A549 (cell line): ENCODE measurements at regions not wholly inside any gene's neighbourhood (a gene's known extent, or its start where the extent isn't known, plus 50 kb on each side); places are given as distances from the start of the nearest gene placed in this dataset.

ENCODE experiments used
- ATAC-seq, 2 experiments: fragments of 200-7000 bp in 1 of 2; fragments of >200 bp in 1 of 2; cut with Nextera tagmentation in 1 of 2; cut with Tn5 transposase in 1 of 2; 3 replicates each; pipeline versions ENCODE4 v1.8.0 to v1.9.1; 2018 to 2020; ENCODE audit warnings: mild to moderate bottlenecking in 1 of 2, moderate library complexity in 1 of 2
- CTCF ChIA-PET: fragments of 300-600 bp; sonication (Branson Sonifier 250); formaldehyde crosslinking; extraction: SDS; loops from one replicate; lab custom pipeline; 2021; ENCODE audit warnings: antibody characterized with exemption, inconsistent platforms; lab: Yijun Ruan, JAX
- POLR2A ChIA-PET: fragments of 350-600 bp; formaldehyde crosslinking; extraction: SDS; loops from one replicate; lab custom pipeline; 2021; ENCODE audit warnings: antibody characterized with exemption, inconsistent platforms; lab: Yijun Ruan, JAX
- DNase-seq, 2 experiments: peaks; one replicate each; pipeline versions ENCODE4 v3.0.0 to v3.0.0-alpha.2; 2011 to 2016; ENCODE audit warnings: low read depth in 1 of 2, low spot score in 1 of 2
- FAIRE-seq: peaks from 2 replicates; lab custom pipeline; 2011; peaks lifted over from hg19 to GRCh38; lab: Jason Lieb, UNC
- H3K27ac ChIP-seq, 2 experiments: fragments of >200 bp; sonication (Bioruptor Twin); formaldehyde crosslinking; 3 replicates each; pipeline ENCODE4 v1.5.1; 2016 to 2017
- H3K4me1 ChIP-seq: fragments of >200 bp; sonication (Bioruptor Twin); formaldehyde crosslinking; 3 replicates; pipeline ENCODE4 v1.6.1; 2016
- H3K4me2 ChIP-seq: fragments of >200 bp; sonication (Bioruptor Twin); formaldehyde crosslinking; 3 replicates; pipeline ENCODE4 v1.6.1; 2016
- H3K4me3 ChIP-seq: fragments of >200 bp; sonication (Bioruptor Twin); formaldehyde crosslinking; 3 replicates; pipeline ENCODE4 v1.5.1; 2016
- H3K9me3 ChIP-seq: fragments of >200 bp; sonication (Bioruptor Twin); formaldehyde crosslinking; 3 replicates; pipeline ENCODE4 v1.6.1; 2016
- CHD4 ChIP-seq: fragments of 200-600 bp; sonication (generic); IDR thresholded peaks from 2 replicates; pipeline ENCODE4 v1.6.1; 2016; ENCODE audit warnings: antibody characterized with exemption, mild to moderate bottlenecking, borderline replicate concordance
- CTCF ChIP-seq: fragments of >200 bp; sonication (Bioruptor Twin); formaldehyde crosslinking; IDR thresholded peaks from 3 replicates; pipeline ENCODE4 v1.5.1; 2016
- EHF ChIP-seq: fragments of 250-450 bp; sonication (Bioruptor Pico); IDR thresholded peaks from 2 replicates; pipeline ENCODE4 v1.5.0; 2020; ENCODE audit warnings: mild to moderate bottlenecking
- EHMT2 ChIP-seq: fragments of 200-600 bp; sonication (generic); IDR thresholded peaks from 2 replicates; pipeline ENCODE4 v1.6.1; 2016; ENCODE audit warnings: antibody characterized with exemption, low read depth, mild to moderate bottlenecking, moderate library complexity
- ELK1 ChIP-seq: fragments of 150-350 bp; IDR thresholded peaks from 2 replicates; pipeline ENCODE4 v1.6.1; 2014; ENCODE audit warnings: low read depth, mild to moderate bottlenecking, low read length
- EP300 ChIP-seq, 2 experiments: fragments of >200 bp; sonication (Bioruptor Twin); formaldehyde crosslinking; IDR thresholded peaks; 2 replicates in 1 of 2; 3 replicates in 1 of 2; pipeline ENCODE4 v1.6.1; 2016 to 2017
- FOSL2 ChIP-seq, 2 experiments: fragments of 450-650 bp in 1 of 2; fragments of >200 bp in 1 of 2; sonication (Bioruptor Twin) in 1 of 2; formaldehyde crosslinking; IDR thresholded peaks; 2 replicates each; pipeline versions ENCODE4 v1.5.0 to v1.6.1; 2016 to 2020; ENCODE audit warnings: mild to moderate bottlenecking in 1 of 2, moderate library complexity in 1 of 2
- GATA3 ChIP-seq: IDR thresholded peaks from 2 replicates; pipeline ENCODE4 v1.6.1; 2012; ENCODE audit warnings: borderline replicate concordance
- HMGXB4 ChIP-seq: fragments of 250-450 bp; sonication (Bioruptor Pico); IDR thresholded peaks from 2 replicates; pipeline ENCODE4 v1.5.0; 2021; ENCODE audit warnings: mild to moderate bottlenecking, moderate library complexity, borderline replicate concordance
- HOXB13 ChIP-seq: fragments of 250-450 bp; sonication (Bioruptor Pico); IDR thresholded peaks from 2 replicates; pipeline ENCODE4 v1.5.0; 2020; ENCODE audit warnings: low read depth, mild to moderate bottlenecking, moderate library complexity
- HOXB5 ChIP-seq: fragments of 250-450 bp; sonication (Bioruptor Pico); IDR thresholded peaks from 2 replicates; pipeline ENCODE4 v1.5.0; 2020; ENCODE audit warnings: mild to moderate bottlenecking, moderate library complexity
- JUN ChIP-seq, 2 experiments: fragments of >200 bp; sonication (Bioruptor Twin); formaldehyde crosslinking; IDR thresholded peaks; 2 replicates in 1 of 2; 3 replicates in 1 of 2; pipeline ENCODE4 v1.6.1; 2016 to 2017
- JUNB ChIP-seq: fragments of >200 bp; sonication (Bioruptor Twin); formaldehyde crosslinking; IDR thresholded peaks from 2 replicates; pipeline ENCODE4 v1.6.1; 2016
- KDM5A ChIP-seq: fragments of 200-600 bp; sonication (generic); IDR thresholded peaks from 2 replicates; pipeline ENCODE4 v1.6.1; 2016; ENCODE audit warnings: antibody characterized with exemption, mild to moderate bottlenecking
- NPAS2 ChIP-seq: fragments of 250-450 bp; sonication (Bioruptor Pico); IDR thresholded peaks from 2 replicates; pipeline ENCODE4 v1.8.0; 2022; ENCODE audit warnings: mild to moderate bottlenecking, moderate library complexity, borderline replicate concordance
- NR3C1 ChIP-seq: fragments of >200 bp; sonication (Bioruptor Twin); formaldehyde crosslinking; IDR thresholded peaks from 3 replicates; pipeline ENCODE4 v1.6.1; 2017
- PBX3 ChIP-seq: IDR thresholded peaks from 2 replicates; pipeline ENCODE4 v1.6.1; 2012
- PHF8 ChIP-seq: fragments of 200-600 bp; sonication (generic); IDR thresholded peaks from 2 replicates; pipeline ENCODE4 v1.6.1; 2016; ENCODE audit warnings: low read depth, mild to moderate bottlenecking, antibody characterized with exemption, moderate library complexity, borderline replicate concordance
- RARB ChIP-seq: fragments of 250-450 bp; sonication (Bioruptor Pico); IDR thresholded peaks from 2 replicates; pipeline ENCODE4 v1.8.0; 2021; ENCODE audit warnings: mild to moderate bottlenecking, moderate library complexity
- REST ChIP-seq: fragments of 200-600 bp; sonication (generic); IDR thresholded peaks from 2 replicates; pipeline ENCODE4 v1.6.1; 2016; ENCODE audit warnings: antibody characterized with exemption, mild to moderate bottlenecking, moderate library complexity
- RFX5 ChIP-seq: fragments of 450-650 bp; IDR thresholded peaks from 2 replicates; pipeline ENCODE4 v1.7.1; 2014; ENCODE audit warnings: antibody characterized with exemption, mild to moderate bottlenecking, moderate library complexity
- TP53 ChIP-seq: fragments of 250-450 bp; sonication (Bioruptor Pico); IDR thresholded peaks from 2 replicates; pipeline ENCODE4 v1.5.0; 2021; ENCODE audit warnings: mild to moderate bottlenecking, moderate library complexity
- ZC3H11A ChIP-seq: fragments of 450-650 bp; IDR thresholded peaks from 2 replicates; pipeline ENCODE4 v1.6.1; 2014; ENCODE audit warnings: antibody characterized with exemption, mild to moderate bottlenecking
- ZFP36 ChIP-seq: fragments of 450-650 bp; IDR thresholded peaks from 2 replicates; pipeline ENCODE4 v1.6.1; 2014; ENCODE audit warnings: borderline replicate concordance; ENCODE audit not compliant: partially characterized antibody
- WGBS: methylation state at CpG from one replicate; pipeline ENCODE4 v1.1.6; 2017; ENCODE audit errors: missing lambda C conversion rate; 5-methylcytosine and 5-hydroxymethylcytosine counted together

GRCh38 chr11:110966131-110966530, 253.9 kb upstream of the ARHGAP20 start:
- Histone ChIP-seq H3K4me3 (no peak overlapping the region), H3K4me1 (no peaks in the 10 kb centered on the region), H3K9me3 (no peaks in the 10 kb centered on the region), H3K27ac (no peak overlapping the region), H3K4me2 (no peak overlapping the region)
- no peak for TF ChIP-seq EHF
- no peak for TF ChIP-seq EP300 (IDR thresholded peaks at IDR 0.05)
- no peak for TF ChIP-seq FOSL2 (IDR thresholded peaks at IDR 0.05)
- no peak for TF ChIP-seq FOSL2 (CRISPR knock-in tag; IDR thresholded peaks at IDR 0.05)
- TF ChIP-seq RARB (CRISPR knock-in tag) = no peak
- WGBS = 25% methylated on average over 1 of the region's 1 CpG
- ChIA-PET POLR2A (no interaction called here), CTCF (no interaction called here)
- FAIRE-seq (no peak), DNase-seq (no peak), ATAC-seq (no peak)

- no peak for FAIRE-seq
- Histone ChIP-seq H3K4me2 (no peak overlapping the region), H3K4me3 (no peak overlapping the region)
- WGBS = 20% methylated on average over 4 of the region's 4 CpGs
- CTCF ChIA-PET = no interaction called here
- TF ChIP-seq PHF8 = no peak
- TF ChIP-seq NR3C1 = no peak
- TF ChIP-seq ZFP36 = no peak
- no peak for TF ChIP-seq CHD4
- TF ChIP-seq HMGXB4 (CRISPR knock-in tag) = no peak
- TF ChIP-seq ZC3H11A = no peak
- TF ChIP-seq, all 56 proteins: peak for 0
- Histone ChIP-seq H3K27ac (no peak overlapping the region), H3K4me1 (no peaks in the 10 kb centered on the region), H3K9me3 (no peaks in the 10 kb centered on the region)
- ATAC-seq = no peak
- DNase-seq = no peak
- POLR2A ChIA-PET = no interaction called here
Measured at GRCh38 chr11:110962921-110963320, 250.7 kb upstream of the ARHGAP20 start.

GRCh38 chr11:110960167-110960566, 247.9 kb upstream of the ARHGAP20 start:
- no peaks in the 10 kb centered on the region for H3K4me1 ChIP-seq
- no peak for ATAC-seq
- DNase-seq = no peak
- FAIRE-seq = no peak
- CTCF ChIA-PET = no interaction called here
- TF ChIP-seq PBX3 (no peak), EP300 (IDR thresholded peaks at IDR 0.05) (no peak), JUN (IDR thresholded peaks at IDR 0.05) (no peak), HOXB13 (CRISPR knock-in tag) (no peak), CTCF (no peak), JUNB (no peak), TP53 (CRISPR knock-in tag) (no peak), HOXB5 (CRISPR knock-in tag) (no peak), EHMT2 (no peak), NPAS2 (no peak), KDM5A (no peak), GATA3 (no peak), ELK1 (no peak), REST (no peak), RFX5 (no peak), PHF8 (no peak)
- TF ChIP-seq, all 56 proteins: peak for 0
- Histone ChIP-seq H3K4me2 (no peak overlapping the region), H3K27ac (no peak overlapping the region), H3K9me3 (no peaks in the 10 kb centered on the region), H3K4me3 (no peak overlapping the region)
- POLR2A ChIA-PET = no interaction called here
- 35% methylated on average over 3 of the region's 3 CpGs for WGBS
